ENCODE measurements at regions not wholly inside any gene's neighbourhood (a gene's known extent, or its start where the extent isn't known, plus 50 kb on each side); places are given as distances from the start of the nearest gene placed in this dataset.

GRCh38 chr2:152867397-152867796 lies 149.0 kb downstream of the ARL6IP6 start:
- TF ChIP-seq CTCF (IDR thresholded peaks at IDR 0.05 in 2 of 3, conservative IDR thresholded peaks at IDR 0.05 in 1 of 3; ENCODE audit: borderline replicate concordance in 1 of 3, insufficient read depth in 1 of 3, low read depth in 2 of 3, low read length in 2 of 3) (no peak), TCF7L2 (IDR thresholded peaks at IDR 0.05; ENCODE audit: borderline replicate concordance, extremely low read depth, insufficient read depth, insufficient read length) (no peak), JUND (IDR thresholded peaks at IDR 0.05) (no peak), POLR2A (IDR thresholded peaks at IDR 0.05; ENCODE audit: borderline replicate concordance, extremely low read depth, insufficient read depth, insufficient read length) (no peak), EZH2phosphoT487 (IDR thresholded peaks at IDR 0.05; ENCODE audit: borderline replicate concordance) (no peak), FOSL1 (IDR thresholded peaks at IDR 0.05; ENCODE audit: low read depth) (no peak), CEBPB (IDR thresholded peaks at IDR 0.05; ENCODE audit: low read depth) (no peak), POLR2AphosphoS5 (IDR thresholded peaks at IDR 0.05; ENCODE audit: low read depth, low read length) (no peak), SP1 (IDR thresholded peaks at IDR 0.05; ENCODE audit: low read depth) (no peak)

Measured in HCT116 (cell line).